ENCODE measurements at regions not wholly inside any gene's neighbourhood (a gene's known extent, or its start where the extent isn't known, plus 50 kb on each side); places are given as distances from the start of the nearest gene placed in this dataset.

GRCh38 chr6:43977404-43978111 lies 149.7 kb downstream of the MRPL14 start:
- no peak for TF ChIP-seq REST (IDR thresholded peaks at IDR 0.05; ENCODE audit: insufficient read depth in 1 of 2, low read depth in 2 of 2, low read length in 2 of 2)
- TF ChIP-seq POLR2AphosphoS5 (IDR thresholded peaks at IDR 0.05; ENCODE audit: low read depth, low read length), result no peak
- no peak for TF ChIP-seq SIN3A (IDR thresholded peaks at IDR 0.05; ENCODE audit: borderline replicate concordance, insufficient read depth, low read length)

GRCh38 chr6:43976706-43977403 lies 150.4 kb downstream of the MRPL14 start:
- TF ChIP-seq POLR2AphosphoS5 (IDR thresholded peaks at IDR 0.05; ENCODE audit: low read depth, low read length), result no peak
- no peak for TF ChIP-seq FOXP2 (optimal IDR thresholded peaks at IDR 0.05; ENCODE audit: borderline replicate concordance, extremely low read depth, extremely low read length, insufficient read depth)
- no peak for TF ChIP-seq SIN3A (IDR thresholded peaks at IDR 0.05; ENCODE audit: borderline replicate concordance, insufficient read depth, low read length)
- no peak for TF ChIP-seq TAF1 (IDR thresholded peaks at IDR 0.05; ENCODE audit: borderline replicate concordance, insufficient read depth, low read length)
- TF ChIP-seq REST (IDR thresholded peaks at IDR 0.05; ENCODE audit: insufficient read depth in 1 of 2, low read depth in 2 of 2, low read length in 2 of 2), result no peak

DNA sequence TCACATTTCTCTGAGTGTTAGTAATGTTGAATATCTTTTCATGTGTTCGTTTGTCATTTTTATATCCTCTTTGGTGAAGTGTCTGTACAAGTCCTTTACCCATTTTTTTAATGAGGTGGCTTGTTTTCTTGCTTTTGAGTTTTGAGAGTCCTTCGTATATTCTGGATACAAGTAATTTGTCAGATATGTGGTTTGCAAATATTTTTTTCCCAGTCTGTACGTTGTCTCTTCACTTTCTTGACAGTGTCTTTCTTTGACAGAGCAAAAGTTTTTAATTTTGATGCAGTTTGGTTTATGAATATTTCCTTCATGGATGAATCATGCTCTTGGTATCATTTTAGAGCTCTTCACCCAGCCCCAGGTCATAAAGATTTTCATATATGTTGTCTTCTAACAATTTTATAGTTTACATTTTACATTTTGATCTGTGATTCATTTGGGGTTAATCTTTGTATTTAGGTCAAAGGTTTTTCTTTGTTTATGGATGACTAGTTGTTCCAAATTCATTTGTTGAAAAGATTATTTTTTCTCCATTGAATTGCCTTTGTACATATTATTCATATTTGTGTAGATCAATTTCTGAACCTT lies 152.5 kb downstream of the MRPL14 start:
- TF ChIP-seq SIN3A (IDR thresholded peaks at IDR 0.05; ENCODE audit: borderline replicate concordance, insufficient read depth, low read length) (no peak), REST (IDR thresholded peaks at IDR 0.05; ENCODE audit: insufficient read depth in 1 of 2, low read depth in 2 of 2, low read length in 2 of 2) (no peak), POLR2AphosphoS5 (IDR thresholded peaks at IDR 0.05; ENCODE audit: low read depth, low read length) (no peak)

DNA sequence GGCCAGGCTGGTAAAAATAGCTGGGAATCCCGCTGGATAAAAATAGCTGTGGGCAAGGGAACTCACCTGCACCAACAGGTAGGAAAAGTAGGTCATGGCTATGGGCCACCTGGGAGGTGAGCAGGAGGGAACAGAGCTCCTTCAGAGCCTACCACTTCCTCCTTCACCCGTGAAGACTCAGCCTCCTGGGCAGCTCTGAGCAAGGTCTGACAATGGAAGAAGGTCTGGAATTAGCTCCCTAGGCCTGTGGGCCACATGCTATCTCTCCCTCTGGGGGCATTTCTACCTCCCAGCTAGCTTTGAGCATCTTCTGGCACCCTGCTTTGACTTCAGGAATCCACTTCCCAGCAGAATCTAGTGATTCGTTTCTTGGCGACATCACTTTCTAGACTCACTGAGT lies 153.9 kb downstream of the MRPL14 start:
- TF ChIP-seq REST (IDR thresholded peaks at IDR 0.05; ENCODE audit: insufficient read depth in 1 of 2, low read depth in 2 of 2, low read length in 2 of 2) (no peak), FOXP2 (optimal IDR thresholded peaks at IDR 0.05; ENCODE audit: borderline replicate concordance, extremely low read depth, extremely low read length, insufficient read depth) (no peak), POLR2AphosphoS5 (IDR thresholded peaks at IDR 0.05; ENCODE audit: low read depth, low read length) (no peak), TAF1 (IDR thresholded peaks at IDR 0.05; ENCODE audit: borderline replicate concordance, insufficient read depth, low read length) (no peak), SIN3A (IDR thresholded peaks at IDR 0.05; ENCODE audit: borderline replicate concordance, insufficient read depth, low read length) (no peak)

All from PFSK-1 (cell line).